ENCODE measurements at regions not wholly inside any gene's neighbourhood (a gene's known extent, or its start where the extent isn't known, plus 50 kb on each side); places are given as distances from the start of the nearest gene placed in this dataset.

- CTCF ChIA-PET = interaction anchor here (1.4 to 1.5 kb wide), 2 partner anchors 10 to 11 kb away, joined by 3 read pairs; no protein-coding TSS in a partner anchor
- Histone ChIP-seq H4K20me1 (replicated peaks; ENCODE audit: control insufficient read depth, extremely low read depth, insufficient read depth, low read length) (no peaks in the 10 kb centered on the region), H3K27me3 (ENCODE audit: control insufficient read depth in 2 of 2, insufficient read depth in 2 of 2, low read length in 2 of 2) (peaks cover 7 to 10% of the 10 kb centered on the region in 2 experiments), H3K27ac (ENCODE audit: insufficient read depth, low read depth, low read length) (no peak overlapping the region), H3K9ac (replicated peaks; ENCODE audit: extremely low read depth, insufficient read depth, low read length) (no peak overlapping the region), H3K9me1 (replicated peaks; ENCODE audit: control insufficient read depth, extremely low read depth, insufficient read depth, low read length) (no peaks in the 10 kb centered on the region), H3K4me2 (ENCODE audit: insufficient read depth, low read length) (no peak overlapping the region), H3K4me3 (replicated peaks in 1 of 3; ENCODE audit: insufficient read depth in 1 of 3, low read depth in 1 of 3, low read length in 3 of 3) (no peak overlapping the region), H3K9me3 (replicated peaks; ENCODE audit: control insufficient read depth, insufficient read depth, low read length) (no peaks in the 10 kb centered on the region), H2AFZ (ENCODE audit: low read depth, low read length) (no peak overlapping the region), H3K79me2 (ENCODE audit: control insufficient read depth, insufficient read depth, low read length) (no peaks in the 10 kb centered on the region), H3K4me1 (ENCODE audit: control insufficient read depth, extremely low read depth, insufficient read depth, low read length) (no peaks in the 10 kb centered on the region), H3K36me3 (ENCODE audit: control insufficient read depth in 2 of 2, extremely low read depth in 1 of 2, insufficient read depth in 2 of 2, low read length in 2 of 2) (no peaks in the 10 kb centered on the region)
- DNase-seq (ENCODE audit: low read depth, low spot score) (no peak), FAIRE-seq (no peak)
- no TSS peak for BruUV-seq (replicated peaks)
- TF ChIP-seq FOS (IDR thresholded peaks at IDR 0.05; ENCODE audit: borderline replicate concordance, insufficient read depth, low read length) (no peak), CTCF (IDR thresholded peaks at IDR 0.05; ENCODE audit: extremely low read depth in 1 of 2, insufficient read depth in 1 of 2, low read depth in 1 of 2, low read length in 2 of 2) (no peak), EZH2 (IDR thresholded peaks at IDR 0.05; ENCODE audit: borderline replicate concordance, low read depth, low read length, severe bottlenecking) (no peak)
- POLR2A ChIA-PET = no interaction called here
- intact Hi-C loops (cut with micrococcal nuclease) = no loop called here
- dilution Hi-C loops (cut with MboI; ENCODE audit: extremely low pct_ligation_motif_present, low sequenced_read_pairs) = no loop called here
These were observed 459.8 kb downstream of the ARHGEF28 start for GRCh38 chr5:74085782-74086181.

- DNase-seq (ENCODE audit: low read depth, low spot score) (peak; percentile 15), FAIRE-seq (peak; percentile 35)
- Histone ChIP-seq H3K27me3 (ENCODE audit: control insufficient read depth in 2 of 2, insufficient read depth in 2 of 2, low read length in 2 of 2) (peaks cover 7 to 10% of the 10 kb centered on the region in 2 experiments), H3K9me1 (replicated peaks; ENCODE audit: control insufficient read depth, extremely low read depth, insufficient read depth, low read length) (no peaks in the 10 kb centered on the region), H3K9ac (replicated peaks; ENCODE audit: extremely low read depth, insufficient read depth, low read length) (no peak overlapping the region), H3K4me2 (ENCODE audit: insufficient read depth, low read length) (no peak overlapping the region), H4K20me1 (replicated peaks; ENCODE audit: control insufficient read depth, extremely low read depth, insufficient read depth, low read length) (no peaks in the 10 kb centered on the region), H3K4me1 (ENCODE audit: control insufficient read depth, extremely low read depth, insufficient read depth, low read length) (no peaks in the 10 kb centered on the region), H3K27ac (ENCODE audit: insufficient read depth, low read depth, low read length) (no peak overlapping the region), H3K79me2 (ENCODE audit: control insufficient read depth, insufficient read depth, low read length) (no peaks in the 10 kb centered on the region), H3K4me3 (replicated peaks in 1 of 3; ENCODE audit: insufficient read depth in 1 of 3, low read depth in 1 of 3, low read length in 3 of 3) (no peak overlapping the region), H3K36me3 (ENCODE audit: control insufficient read depth in 2 of 2, extremely low read depth in 1 of 2, insufficient read depth in 2 of 2, low read length in 2 of 2) (no peaks in the 10 kb centered on the region), H3K9me3 (replicated peaks; ENCODE audit: control insufficient read depth, insufficient read depth, low read length) (no peaks in the 10 kb centered on the region), H2AFZ (ENCODE audit: low read depth, low read length) (no peak overlapping the region)
- POLR2A ChIA-PET = no interaction called here
- TF ChIP-seq EZH2 (IDR thresholded peaks at IDR 0.05; ENCODE audit: borderline replicate concordance, low read depth, low read length, severe bottlenecking) = no peak
- TF ChIP-seq MYC (IDR thresholded peaks at IDR 0.05; ENCODE audit: low read depth, low read length) = no peak
- no peak for TF ChIP-seq FOS (IDR thresholded peaks at IDR 0.05; ENCODE audit: borderline replicate concordance, insufficient read depth, low read length)
- intact Hi-C loops (cut with micrococcal nuclease) (no loop called here), dilution Hi-C loops (cut with MboI; ENCODE audit: extremely low pct_ligation_motif_present, low sequenced_read_pairs) (no loop called here)
- BruUV-seq (replicated peaks) = no TSS peak
- CTCF ChIA-PET = interaction anchor here (1.2 to 1.5 kb wide), 3 partner anchors 9 to 56 kb away, joined by 3 read pairs; no protein-coding TSS in a partner anchor
These were observed 459.2 kb downstream of the ARHGEF28 start for GRCh38 chr5:74085186-74085585.

All from endothelial cell of umbilical vein (primary cell).